ENCODE measurements at regions not wholly inside any gene's neighbourhood (a gene's known extent, or its start where the extent isn't known, plus 50 kb on each side); places are given as distances from the start of the nearest gene placed in this dataset.

GRCh38 chrX:137855490-137855889, 289.6 kb downstream of the ZIC3 start:
- TF ChIP-seq CTCF (IDR thresholded peaks at IDR 0.05) = no peak
- TF ChIP-seq POLR2A (IDR thresholded peaks at IDR 0.05) = no peak

Measured in lower leg skin (tissue), 3 donors.